ENCODE measurements at regions not wholly inside any gene's neighbourhood (a gene's known extent, or its start where the extent isn't known, plus 50 kb on each side); places are given as distances from the start of the nearest gene placed in this dataset.

DNA sequence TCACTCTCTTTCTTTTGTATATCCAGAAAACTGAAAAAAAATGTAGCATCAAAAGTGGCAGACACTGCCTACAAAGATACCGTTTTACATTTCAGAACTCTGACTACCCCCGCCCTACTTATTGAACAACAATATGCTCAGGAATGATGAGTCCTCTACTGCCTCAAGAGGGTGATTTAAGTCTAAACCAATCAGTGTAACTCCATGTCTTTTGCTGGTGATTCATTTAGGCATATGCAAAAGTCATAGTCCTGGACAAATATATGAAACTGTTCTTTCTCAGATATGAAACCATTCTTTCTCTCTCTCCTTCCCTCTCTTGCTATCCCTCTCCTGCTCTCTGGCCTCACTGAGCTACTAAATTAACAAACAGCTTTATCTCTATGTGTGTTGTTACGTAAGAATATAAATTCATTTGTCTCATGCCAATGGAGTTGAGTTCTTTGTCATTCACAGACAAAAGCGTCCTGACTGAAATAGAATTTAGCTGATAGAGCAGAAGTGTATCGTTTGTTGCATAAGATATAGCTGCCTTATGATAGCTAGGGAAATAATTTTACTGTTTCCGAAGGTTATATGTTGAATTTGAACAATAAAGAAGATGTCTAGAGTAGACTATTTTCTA, 133.7 kb upstream of the OSTN start:
- Histone ChIP-seq H3K4me3 (ENCODE audit: low read depth, low read length) (no peak overlapping the region), H3K27me3 (ENCODE audit: insufficient read depth, low read depth, severe bottlenecking) (no peaks in the 10 kb centered on the region), H3K9me3 (ENCODE audit: severe bottlenecking) (no peaks in the 10 kb centered on the region), H3K27ac (no peak overlapping the region), H3K36me3 (no peaks in the 10 kb centered on the region)
- no peak for DNase-seq
- TF ChIP-seq, protein P1, sequence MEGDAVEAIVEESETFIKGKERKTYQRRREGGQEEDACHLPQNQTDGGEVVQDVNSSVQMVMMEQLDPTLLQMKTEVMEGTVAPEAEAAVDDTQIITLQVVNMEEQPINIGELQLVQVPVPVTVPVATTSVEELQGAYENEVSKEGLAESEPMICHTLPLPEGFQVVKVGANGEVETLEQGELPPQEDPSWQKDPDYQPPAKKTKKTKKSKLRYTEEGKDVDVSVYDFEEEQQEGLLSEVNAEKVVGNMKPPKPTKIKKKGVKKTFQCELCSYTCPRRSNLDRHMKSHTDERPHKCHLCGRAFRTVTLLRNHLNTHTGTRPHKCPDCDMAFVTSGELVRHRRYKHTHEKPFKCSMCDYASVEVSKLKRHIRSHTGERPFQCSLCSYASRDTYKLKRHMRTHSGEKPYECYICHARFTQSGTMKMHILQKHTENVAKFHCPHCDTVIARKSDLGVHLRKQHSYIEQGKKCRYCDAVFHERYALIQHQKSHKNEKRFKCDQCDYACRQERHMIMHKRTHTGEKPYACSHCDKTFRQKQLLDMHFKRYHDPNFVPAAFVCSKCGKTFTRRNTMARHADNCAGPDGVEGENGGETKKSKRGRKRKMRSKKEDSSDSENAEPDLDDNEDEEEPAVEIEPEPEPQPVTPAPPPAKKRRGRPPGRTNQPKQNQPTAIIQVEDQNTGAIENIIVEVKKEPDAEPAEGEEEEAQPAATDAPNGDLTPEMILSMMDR (IDR thresholded peaks at IDR 0.05; ENCODE audit: low read depth, low read length) = no peak

DNA sequence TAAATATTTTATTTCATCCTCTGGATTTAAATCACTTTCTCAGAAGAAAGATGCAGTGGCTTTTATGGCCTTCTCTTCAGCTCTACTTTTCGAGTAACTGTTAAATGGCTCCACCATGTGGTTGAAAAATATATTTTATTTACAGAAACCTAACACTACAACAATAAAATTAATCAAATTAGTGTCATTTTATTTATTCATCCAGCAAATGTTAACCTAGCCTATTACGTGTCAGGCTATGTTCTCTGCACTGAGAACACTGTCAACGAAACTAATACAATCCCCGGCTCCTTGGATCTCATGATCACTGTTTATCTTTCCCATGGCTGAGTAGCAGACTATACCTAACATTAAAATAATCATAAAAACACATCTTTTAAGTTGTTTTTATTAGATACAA, 148.0 kb upstream of the OSTN start:
- no peaks in the 10 kb centered on the region for H3K27me3 ChIP-seq (ENCODE audit: insufficient read depth, low read depth, severe bottlenecking)
- no peak overlapping the region for H3K27ac ChIP-seq
- H3K36me3 ChIP-seq = no peaks in the 10 kb centered on the region
- no peaks in the 10 kb centered on the region for H3K9me3 ChIP-seq (ENCODE audit: severe bottlenecking)
- no peak overlapping the region for H3K4me3 ChIP-seq (ENCODE audit: low read depth, low read length)
- no peak for DNase-seq
- TF ChIP-seq, protein P1 (IDR thresholded peaks at IDR 0.05; ENCODE audit: low read depth, low read length) = no peak

DNA sequence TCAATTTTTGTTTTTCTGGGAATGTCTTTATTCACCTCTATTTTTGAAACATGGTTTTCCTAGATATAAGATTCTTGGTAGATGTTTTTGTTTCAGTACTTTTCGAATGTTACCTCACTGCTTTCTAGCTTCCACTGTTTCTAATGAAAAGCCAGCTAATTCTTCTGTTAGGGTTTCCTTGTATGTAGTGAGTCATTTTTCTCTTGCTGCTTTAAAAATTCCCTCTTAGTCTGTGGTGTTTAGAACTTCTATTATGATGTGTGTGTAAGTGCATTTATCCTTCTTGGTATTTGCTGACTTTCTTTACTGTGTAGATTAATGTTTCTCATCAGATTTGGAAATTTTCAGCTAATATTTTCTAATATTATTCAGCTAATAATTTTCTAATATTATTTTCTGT, 151.1 kb upstream of the OSTN start:
- DNase-seq = no peak
- Histone ChIP-seq H3K9me3 (ENCODE audit: severe bottlenecking) (no peaks in the 10 kb centered on the region), H3K27ac (no peak overlapping the region), H3K27me3 (ENCODE audit: insufficient read depth, low read depth, severe bottlenecking) (no peaks in the 10 kb centered on the region), H3K4me3 (ENCODE audit: low read depth, low read length) (no peak overlapping the region), H3K36me3 (no peaks in the 10 kb centered on the region)
- TF ChIP-seq, protein P1 (IDR thresholded peaks at IDR 0.05; ENCODE audit: low read depth, low read length) = no peak

DNA sequence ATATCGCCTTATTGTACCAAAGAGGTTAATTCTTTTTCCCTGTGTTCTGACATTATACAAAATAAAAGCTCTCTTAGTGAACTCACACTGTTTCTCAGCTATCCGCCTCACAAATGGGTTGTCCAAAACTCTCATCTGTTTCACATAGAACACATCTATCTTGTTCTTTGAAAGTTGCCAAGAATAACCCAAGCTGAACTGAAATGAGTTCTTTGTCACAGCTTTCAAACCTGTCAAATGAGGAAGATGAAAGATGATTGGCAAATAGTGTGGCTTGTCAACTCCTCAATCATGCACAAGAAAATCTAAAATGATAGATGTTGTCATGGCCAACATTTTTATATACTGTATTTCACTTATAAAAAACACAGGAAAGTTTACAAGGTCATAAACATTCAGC, 168.1 kb upstream of the OSTN start:
- Histone ChIP-seq H3K4me3 (ENCODE audit: low read depth, low read length) (no peak overlapping the region), H3K27ac (no peak overlapping the region), H3K9me3 (ENCODE audit: severe bottlenecking) (no peaks in the 10 kb centered on the region), H3K27me3 (ENCODE audit: insufficient read depth, low read depth, severe bottlenecking) (no peaks in the 10 kb centered on the region), H3K36me3 (no peaks in the 10 kb centered on the region)
- no peak for DNase-seq
- TF ChIP-seq, protein P1 (IDR thresholded peaks at IDR 0.05; ENCODE audit: low read depth, low read length) = no peak

DNA sequence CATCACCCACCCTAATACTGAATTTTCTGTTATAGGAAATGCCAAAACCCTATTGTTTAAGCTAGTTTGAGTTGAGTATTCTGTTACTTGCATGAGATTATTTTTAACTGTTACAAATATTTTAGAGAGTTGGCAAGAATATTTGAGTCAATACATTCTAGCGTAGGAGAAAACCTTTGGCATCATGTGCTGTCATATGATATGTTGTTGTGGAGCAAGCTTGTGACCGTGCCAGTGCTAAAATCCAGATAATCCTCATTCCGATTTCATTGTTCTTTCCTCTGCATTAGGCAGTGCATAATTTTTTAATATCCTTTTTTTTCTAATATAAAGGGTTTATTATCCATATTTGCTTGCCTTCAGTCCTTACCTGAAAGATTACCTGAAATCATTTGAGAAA, 168.0 kb upstream of the GMNC start:
- DNase-seq = no peak

More for the DNA sequence above, 168.0 kb upstream of the GMNC start:
- TF ChIP-seq, protein P1 (IDR thresholded peaks at IDR 0.05; ENCODE audit: low read depth, low read length) = no peak
- H3K27ac ChIP-seq = no peak overlapping the region
- no peaks in the 10 kb centered on the region for H3K27me3 ChIP-seq (ENCODE audit: insufficient read depth, low read depth, severe bottlenecking)
- H3K4me3 ChIP-seq (ENCODE audit: low read depth, low read length) = no peak overlapping the region
- no peaks in the 10 kb centered on the region for H3K36me3 ChIP-seq
- no peaks in the 10 kb centered on the region for H3K9me3 ChIP-seq (ENCODE audit: severe bottlenecking)

Data from WERI-Rb-1 (cell line).